ENCODE measurements at regions not wholly inside any gene's neighbourhood (a gene's known extent, or its start where the extent isn't known, plus 50 kb on each side); places are given as distances from the start of the nearest gene placed in this dataset.

GRCh38 chr10:70950801-70951200 is 62.4 kb upstream of the PCBD1 start:
- no peak for TF ChIP-seq CTCF (conservative IDR thresholded peaks at IDR 0.05; ENCODE audit: low read depth, low read length)
- no peak for TF ChIP-seq RFX5 (IDR thresholded peaks at IDR 0.05; ENCODE audit: low read depth, low read length)
- no peak for TF ChIP-seq POLR2A (IDR thresholded peaks at IDR 0.05; ENCODE audit: low read depth, low read length)
- no peak for TF ChIP-seq NFE2L2 (IDR thresholded peaks at IDR 0.05; ENCODE audit: low read depth, low read length)
- TF ChIP-seq FOS (IDR thresholded peaks at IDR 0.05; ENCODE audit: low read depth, low read length) = no peak
- TF ChIP-seq MXI1 (IDR thresholded peaks at IDR 0.05; ENCODE audit: borderline replicate concordance, low read depth, low read length) = no peak
- TF ChIP-seq SMC3 (IDR thresholded peaks at IDR 0.05; ENCODE audit: low read depth, low read length) = no peak
- no peak for TF ChIP-seq BHLHE40 (IDR thresholded peaks at IDR 0.05; ENCODE audit: low read depth, low read length)
- no peak for TF ChIP-seq USF2 (IDR thresholded peaks at IDR 0.05; ENCODE audit: low read depth, low read length)
- TF ChIP-seq CEBPB (IDR thresholded peaks at IDR 0.05; ENCODE audit: low read depth, low read length) = no peak
- no peak for TF ChIP-seq RCOR1 (IDR thresholded peaks at IDR 0.05; ENCODE audit: insufficient replicate concordance, low read length)
- TF ChIP-seq MAFK (IDR thresholded peaks at IDR 0.05; ENCODE audit: low read depth, low read length) = no peak
- no peak for TF ChIP-seq ELK1 (IDR thresholded peaks at IDR 0.05; ENCODE audit: borderline replicate concordance, low read depth, low read length)
- TF ChIP-seq RAD21 (IDR thresholded peaks at IDR 0.05; ENCODE audit: low read length) = no peak

Data from IMR-90 (cell line).